Activated CD8-positive, alpha-beta memory T cell treated with anti-CD3 and anti-CD28 coated beads, Interleukin-2, amount 10 ng/mL, durations not matched to agents 7 days and 5 days (primary cell): ENCODE measurements at regions not wholly inside any gene's neighbourhood (a gene's known extent, or its start where the extent isn't known, plus 50 kb on each side); places are given as distances from the start of the nearest gene placed in this dataset.
"Not testable (repeated sequence)": the region's sequence is repeated elsewhere in the genome, so short reads cannot be mapped to it uniquely, and the experiment has no call there.

Source experiments
- ATAC-seq: fragments of 150-1000 bp; cut with Tn5 transposase; one replicate; pipeline ENCODE4 v1.10.0; 2021; ENCODE audit warnings: moderate library complexity
- CTCF ChIA-PET: fragments of 350-600 bp; sonication (Branson Sonifier 250); formaldehyde crosslinking; loops from one replicate; lab custom pipeline; 2021; ENCODE audit warnings: antibody characterized with exemption; lab: Charles Lee
- DNase-seq: peaks from one replicate; pipeline ENCODE4 v3.0.0-alpha.2; 2020
- H3K27ac Mint-ChIP-seq: one replicate; pipeline ENCODE4 v1.8.0; 2021; ENCODE audit warnings: mild to moderate bottlenecking, mixed read lengths
- H3K27me3 Mint-ChIP-seq: one replicate; pipeline ENCODE4 v1.8.0; 2021; ENCODE audit warnings: mixed read lengths
- H3K36me3 Mint-ChIP-seq: one replicate; pipeline ENCODE4 v1.8.0; 2021; ENCODE audit warnings: mild to moderate bottlenecking, mixed read lengths
- H3K4me1 Mint-ChIP-seq: one replicate; pipeline ENCODE4 v1.8.0; 2021; ENCODE audit warnings: mixed read lengths
- H3K4me3 Mint-ChIP-seq: one replicate; pipeline ENCODE4 v1.8.0; 2021; ENCODE audit warnings: mild to moderate bottlenecking, moderate library complexity, mixed read lengths
- H3K9me3 Mint-ChIP-seq: one replicate; pipeline ENCODE4 v1.8.0; 2022; ENCODE audit warnings: low read depth, mixed read lengths

DNA sequence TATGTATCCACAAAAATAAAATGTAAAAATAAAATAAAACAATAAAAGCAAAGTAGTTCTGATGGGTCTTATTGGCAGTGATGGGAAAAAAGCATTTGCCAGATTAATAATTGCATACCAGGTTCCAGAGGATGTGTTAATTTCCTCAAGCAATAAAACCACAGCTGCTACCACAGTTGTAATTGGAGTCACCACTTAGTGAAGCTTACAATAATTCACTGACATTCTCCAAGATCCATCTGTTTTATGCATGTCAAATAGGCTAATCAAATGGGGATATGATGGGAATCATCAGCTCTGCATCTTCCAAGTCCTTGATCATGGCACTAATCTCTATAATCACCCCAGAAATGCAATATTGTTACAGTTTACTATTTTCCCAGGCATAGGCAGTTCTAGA, 123.5 kb upstream of the EMCN start:
- Mint-ChIP-seq H3K4me3 (no peak overlapping the region), H3K9me3 (no peaks in the 10 kb centered on the region), H3K27ac (no peak overlapping the region), H3K36me3 (no peaks in the 10 kb centered on the region), H3K27me3 (peaks cover 10% of the 10 kb centered on the region), H3K4me1 (no peaks in the 10 kb centered on the region)
- no peak for ATAC-seq
- CTCF ChIA-PET = no interaction called here
- no peak for DNase-seq

DNA sequence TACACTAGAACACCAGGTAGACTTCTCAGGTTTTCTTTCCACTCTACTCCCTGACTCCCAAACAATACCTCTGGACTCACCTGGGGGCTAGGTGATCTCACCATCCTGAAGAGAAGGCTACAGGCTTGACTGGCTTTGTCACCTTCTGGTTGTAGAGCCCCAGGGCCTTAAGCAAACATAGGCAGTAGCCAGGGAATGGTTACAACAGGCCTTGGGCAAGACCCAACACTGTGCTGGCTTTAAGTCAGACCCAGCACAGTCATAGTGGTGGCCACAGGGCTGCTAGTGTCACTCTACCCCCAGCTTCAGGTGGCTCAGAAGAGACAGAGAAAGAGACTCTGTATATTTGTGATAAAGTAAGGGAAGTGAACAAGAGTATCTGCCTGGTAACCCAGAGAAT, 118.1 kb upstream of the EMCN start:
- Mint-ChIP-seq H3K36me3 (no peaks in the 10 kb centered on the region), H3K4me3 (no peak overlapping the region), H3K4me1 (no peaks in the 10 kb centered on the region), H3K27ac (no peak overlapping the region), H3K27me3 (peaks cover 7% of the 10 kb centered on the region), H3K9me3 (no peaks in the 10 kb centered on the region)
- no peak for ATAC-seq
- CTCF ChIA-PET = no interaction called here
- DNase-seq = no peak

DNA sequence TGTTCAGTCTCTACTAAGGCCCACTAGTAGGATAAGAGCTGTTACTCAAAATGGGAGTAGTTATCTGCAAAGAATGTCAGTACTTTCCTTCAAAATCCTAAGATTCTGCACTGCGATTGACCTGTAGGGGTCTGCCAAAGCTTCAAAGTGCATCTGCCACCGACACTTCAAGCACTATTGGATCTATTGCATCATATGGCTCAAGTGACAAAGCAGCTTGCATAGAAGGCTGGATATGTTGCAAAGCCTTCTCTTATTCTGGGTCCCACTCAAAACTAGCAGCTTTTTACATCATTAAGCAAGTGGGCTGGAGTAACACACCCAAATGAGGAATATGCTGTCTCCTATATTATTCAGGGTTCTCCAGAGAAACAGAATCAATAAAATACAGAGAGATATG, 115.4 kb upstream of the EMCN start:
- ATAC-seq (no peak), DNase-seq (no peak)
- Mint-ChIP-seq H3K36me3 (no peaks in the 10 kb centered on the region), H3K9me3 (no peaks in the 10 kb centered on the region), H3K27ac (no peak overlapping the region), H3K4me1 (no peaks in the 10 kb centered on the region), H3K27me3 (peaks cover 2% of the 10 kb centered on the region), H3K4me3 (no peak overlapping the region)
- CTCF ChIA-PET = no interaction called here

DNA sequence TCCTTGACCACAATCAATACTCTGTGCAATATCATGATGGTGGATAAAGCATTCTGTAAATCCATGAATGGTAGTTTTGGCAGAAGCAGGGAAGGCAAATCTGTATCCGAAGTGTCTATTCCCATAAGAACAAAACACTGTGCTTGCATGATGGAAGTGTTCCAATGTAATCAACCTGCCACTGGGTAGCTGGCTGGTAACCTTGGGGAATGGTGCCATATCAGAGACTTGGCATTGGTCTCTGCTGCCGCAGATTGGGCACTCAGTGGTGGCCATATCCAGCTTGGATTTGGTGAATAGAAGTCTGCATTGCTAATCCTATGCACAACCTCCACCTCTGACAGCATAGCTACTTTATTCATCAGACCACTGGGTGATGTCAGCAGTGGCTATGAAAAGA, 114.3 kb upstream of the EMCN start:
- no peaks in the 10 kb centered on the region for H3K4me1 Mint-ChIP-seq
- H3K36me3 Mint-ChIP-seq = no peaks in the 10 kb centered on the region
- CTCF ChIA-PET = no interaction called here
- H3K4me3 Mint-ChIP-seq = no peak overlapping the region
- no peaks in the 10 kb centered on the region for H3K9me3 Mint-ChIP-seq
- H3K27ac Mint-ChIP-seq = no peak overlapping the region
- peaks cover 2% of the 10 kb centered on the region for H3K27me3 Mint-ChIP-seq
- no peak for ATAC-seq
- DNase-seq = no peak

DNA sequence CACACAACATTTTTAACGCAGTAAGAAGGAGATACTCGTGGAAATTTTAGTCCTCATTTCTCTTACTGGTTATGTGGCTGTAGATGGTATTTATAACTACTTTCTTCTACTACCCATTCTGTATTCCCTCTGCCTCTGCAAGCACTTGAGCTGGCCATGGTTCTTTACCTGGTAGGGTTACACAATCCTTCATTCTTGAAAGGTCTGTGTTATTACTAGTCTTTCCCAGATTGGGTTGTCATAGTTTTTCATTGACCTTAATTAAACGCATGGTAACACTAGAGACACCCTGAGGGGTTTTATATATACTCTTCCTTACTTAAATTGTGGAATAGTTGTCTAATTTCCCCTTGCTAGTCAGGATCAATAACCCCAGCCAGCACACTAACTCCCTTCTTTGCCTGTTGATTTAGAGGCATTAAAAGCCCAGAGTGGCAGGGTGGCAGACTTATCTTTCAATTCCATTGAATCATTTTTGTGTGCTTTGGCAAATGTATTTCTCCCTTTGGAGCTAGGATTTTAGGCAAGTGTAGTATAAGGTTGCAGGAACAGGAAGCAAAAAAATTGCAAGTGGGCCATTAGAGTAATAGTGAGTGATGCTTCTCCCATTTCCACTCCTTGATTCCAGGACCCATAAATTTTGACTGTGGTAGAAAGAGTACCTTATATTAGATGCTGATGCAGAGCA, 113.6 kb upstream of the EMCN start:
- DNase-seq (no peak), ATAC-seq (no peak)
- peaks cover 2% of the 10 kb centered on the region for H3K27me3 Mint-ChIP-seq
- no peak overlapping the region for H3K27ac Mint-ChIP-seq
- no peaks in the 10 kb centered on the region for H3K36me3 Mint-ChIP-seq
- H3K9me3 Mint-ChIP-seq = no peaks in the 10 kb centered on the region
- CTCF ChIA-PET = no interaction called here
- H3K4me3 Mint-ChIP-seq = no peak overlapping the region
- H3K4me1 Mint-ChIP-seq = no peaks in the 10 kb centered on the region

DNA sequence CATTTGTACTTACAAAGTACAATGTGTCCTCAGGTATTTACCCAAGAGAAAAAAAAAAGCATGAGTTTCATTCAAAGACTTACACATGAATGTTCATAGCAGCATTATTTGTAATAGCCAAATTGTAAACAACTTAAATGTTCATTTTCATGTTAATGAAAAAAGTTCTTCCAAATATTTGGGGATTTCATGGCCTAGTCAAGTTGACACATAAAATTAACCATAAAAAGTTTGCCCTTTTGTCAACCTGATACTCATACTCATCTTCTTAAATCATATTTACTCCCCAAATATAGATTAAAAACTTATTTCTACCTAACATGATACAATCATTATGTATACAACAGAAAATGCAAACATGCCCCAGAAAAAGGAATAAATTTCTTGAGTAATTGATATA, 112.5 kb upstream of the EMCN start:
- H3K9me3 Mint-ChIP-seq = no peaks in the 10 kb centered on the region
- CTCF ChIA-PET = no interaction called here
- ATAC-seq (no peak), DNase-seq (no peak)
- no peak overlapping the region for H3K4me3 Mint-ChIP-seq
- H3K27ac Mint-ChIP-seq = no peak overlapping the region
- peaks cover 2% of the 10 kb centered on the region for H3K27me3 Mint-ChIP-seq
- H3K4me1 Mint-ChIP-seq = no peaks in the 10 kb centered on the region
- no peaks in the 10 kb centered on the region for H3K36me3 Mint-ChIP-seq

DNA sequence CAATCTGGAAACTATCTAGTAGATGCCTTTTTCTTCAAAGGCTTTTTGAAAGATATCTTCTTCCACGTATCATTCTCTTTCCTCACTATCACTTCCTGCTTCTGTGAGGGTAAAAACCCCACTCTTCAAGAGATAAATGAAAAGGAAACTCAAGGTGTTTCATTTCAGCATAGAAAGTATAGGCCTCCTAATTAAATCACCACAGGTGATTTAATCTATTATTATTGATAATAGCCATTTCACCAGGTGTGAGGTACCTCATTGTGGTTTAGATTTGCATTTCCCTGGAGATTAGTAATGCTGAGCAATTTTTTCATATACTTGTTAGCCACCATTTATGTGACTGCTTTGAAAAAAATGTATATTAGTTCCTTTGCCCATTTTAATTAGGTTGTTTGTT, 92.0 kb upstream of the EMCN start:
- no peak overlapping the region for H3K27ac Mint-ChIP-seq
- H3K9me3 Mint-ChIP-seq = no peaks in the 10 kb centered on the region
- no peaks in the 10 kb centered on the region for H3K27me3 Mint-ChIP-seq
- DNase-seq (no peak), ATAC-seq (no peak)
- CTCF ChIA-PET = no interaction called here
- no peaks in the 10 kb centered on the region for H3K4me1 Mint-ChIP-seq
- no peak overlapping the region for H3K4me3 Mint-ChIP-seq
- no peaks in the 10 kb centered on the region for H3K36me3 Mint-ChIP-seq

DNA sequence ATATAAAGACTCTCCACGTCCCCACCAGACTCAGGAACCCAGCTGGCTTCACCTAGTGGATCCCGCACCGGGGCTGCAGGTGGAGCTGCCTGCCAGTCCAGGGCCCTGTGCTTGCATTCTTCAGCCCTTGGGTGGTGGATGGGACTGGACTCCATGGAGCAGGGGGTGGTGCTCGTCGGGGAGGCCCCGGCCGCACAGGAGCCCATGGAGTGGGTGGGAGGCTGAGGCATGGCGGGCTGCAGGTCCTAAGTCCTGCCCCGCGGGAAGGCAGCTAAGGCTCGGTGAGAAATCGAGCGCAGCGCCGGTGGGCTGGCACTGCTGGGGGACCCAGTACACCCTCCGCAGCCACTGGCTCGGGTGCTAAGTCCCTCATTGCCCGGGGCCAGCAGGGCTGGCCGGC, 90.8 kb upstream of the EMCN start:
- H3K4me3 Mint-ChIP-seq, ATAC-seq, H3K27ac Mint-ChIP-seq, H3K36me3 Mint-ChIP-seq, H3K27me3 Mint-ChIP-seq, H3K4me1 Mint-ChIP-seq, DNase-seq, CTCF ChIA-PET, H3K9me3 Mint-ChIP-seq: not testable (repeated sequence)

DNA sequence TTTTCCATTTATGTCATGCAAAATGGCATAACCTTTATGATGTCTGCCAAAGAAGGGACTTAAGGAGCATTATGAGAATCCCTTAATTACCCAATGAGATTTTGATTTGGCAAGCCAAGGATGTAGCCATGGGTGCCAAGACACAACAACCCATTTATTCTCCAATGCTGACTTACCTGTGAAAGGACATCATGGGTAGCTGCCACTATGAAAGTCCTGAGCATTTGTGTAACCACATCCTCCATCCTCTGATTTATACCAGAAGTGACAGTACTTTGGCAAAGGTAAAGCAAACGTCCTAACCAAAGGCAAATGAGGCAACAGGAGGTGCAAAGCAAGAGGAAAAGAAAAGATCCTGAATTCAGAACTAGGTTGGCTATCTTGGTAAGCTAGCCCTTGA, 87.3 kb upstream of the EMCN start:
- no peak overlapping the region for H3K27ac Mint-ChIP-seq
- no peaks in the 10 kb centered on the region for H3K9me3 Mint-ChIP-seq
- ATAC-seq = no peak
- H3K27me3 Mint-ChIP-seq = no peaks in the 10 kb centered on the region
- H3K36me3 Mint-ChIP-seq = no peaks in the 10 kb centered on the region
- CTCF ChIA-PET = no interaction called here
- no peak overlapping the region for H3K4me3 Mint-ChIP-seq
- no peaks in the 10 kb centered on the region for H3K4me1 Mint-ChIP-seq
- DNase-seq = no peak

DNA sequence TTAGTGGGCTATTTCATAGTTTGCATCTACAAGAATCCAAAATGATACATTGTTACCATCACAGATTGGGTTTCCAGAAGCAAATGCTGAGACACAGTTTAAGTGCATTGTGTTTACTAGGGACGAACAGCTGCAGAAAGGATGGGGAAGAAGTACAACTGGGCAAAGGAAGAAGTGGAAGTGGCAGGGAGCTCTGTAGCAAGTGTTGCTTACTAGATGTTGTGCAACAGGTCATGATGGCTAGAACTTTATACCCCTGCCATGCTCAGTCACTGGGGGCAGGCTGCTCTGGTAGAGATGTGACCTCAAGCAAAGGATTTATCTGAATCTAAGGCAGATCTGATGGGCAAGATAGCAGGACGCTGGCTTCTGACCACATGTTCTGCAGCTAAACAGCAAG, 76.1 kb upstream of the EMCN start:
- DNase-seq = no peak
- Mint-ChIP-seq H3K36me3 (no peaks in the 10 kb centered on the region), H3K27me3 (peaks cover 8% of the 10 kb centered on the region), H3K4me3 (no peak overlapping the region), H3K9me3 (no peaks in the 10 kb centered on the region), H3K27ac (no peak overlapping the region), H3K4me1 (no peaks in the 10 kb centered on the region)
- CTCF ChIA-PET = no interaction called here
- no peak for ATAC-seq

DNA sequence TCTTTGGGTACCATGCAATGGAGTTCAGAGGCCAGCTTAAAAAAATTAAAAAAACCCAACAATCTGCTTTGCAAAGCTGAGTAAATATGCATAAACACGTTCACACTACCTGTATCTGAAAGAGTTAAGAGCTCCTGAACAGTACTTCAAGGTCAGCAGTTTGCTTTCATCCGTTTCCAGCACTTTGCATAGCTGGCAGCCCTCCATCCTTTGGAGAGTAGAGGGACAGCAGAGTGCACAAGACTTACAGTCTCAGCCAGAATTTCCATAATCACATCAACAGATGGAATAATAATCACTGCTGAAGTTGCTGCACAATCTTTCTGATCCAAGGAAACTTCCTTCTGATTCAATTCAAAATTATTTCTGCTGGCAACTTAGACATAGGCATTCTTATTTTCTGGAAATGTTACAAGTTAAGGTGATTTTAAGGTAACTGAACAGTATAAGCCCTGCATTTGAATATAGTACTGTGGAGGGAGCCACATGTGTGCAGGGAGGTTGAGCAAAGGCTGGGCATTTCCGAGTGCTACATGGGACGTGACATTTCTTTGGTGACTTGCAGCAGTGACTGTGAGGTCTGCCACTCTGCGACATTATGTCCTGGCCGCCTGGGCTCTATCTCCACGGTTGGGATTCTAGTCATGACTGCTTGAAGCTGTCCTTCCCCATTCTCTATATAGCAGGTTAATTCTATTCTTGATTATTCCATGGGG, 73.5 kb upstream of the EMCN start:
- H3K27ac Mint-ChIP-seq = no peak overlapping the region
- no peaks in the 10 kb centered on the region for H3K4me1 Mint-ChIP-seq
- H3K36me3 Mint-ChIP-seq = no peaks in the 10 kb centered on the region
- H3K27me3 Mint-ChIP-seq = peaks cover 12% of the 10 kb centered on the region
- CTCF ChIA-PET = no interaction called here
- DNase-seq (no peak), ATAC-seq (no peak)
- H3K9me3 Mint-ChIP-seq = no peaks in the 10 kb centered on the region
- no peak overlapping the region for H3K4me3 Mint-ChIP-seq

DNA sequence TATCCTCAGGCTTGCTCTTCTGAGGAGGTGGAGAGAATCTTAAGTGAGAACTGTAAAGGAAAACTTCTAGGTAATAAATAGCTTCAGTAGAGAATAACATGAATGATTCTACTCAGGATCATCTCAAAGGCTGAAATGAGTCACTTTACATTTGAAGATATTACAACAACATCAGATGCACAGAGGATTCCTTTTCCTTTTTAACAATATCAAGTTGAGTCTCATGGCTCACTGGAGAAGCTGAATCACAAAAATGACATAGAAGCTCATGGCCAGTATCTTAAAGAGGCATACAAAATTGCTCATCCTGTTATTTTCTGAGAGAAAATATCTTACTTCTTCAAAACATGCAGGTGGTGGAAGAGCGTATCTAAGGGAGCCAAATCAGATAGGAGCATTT, 72.5 kb upstream of the EMCN start:
- Mint-ChIP-seq H3K36me3 (no peaks in the 10 kb centered on the region), H3K4me1 (no peaks in the 10 kb centered on the region), H3K4me3 (no peak overlapping the region), H3K27me3 (peaks cover 16% of the 10 kb centered on the region), H3K27ac (no peak overlapping the region), H3K9me3 (no peaks in the 10 kb centered on the region)
- CTCF ChIA-PET = no interaction called here
- ATAC-seq (no peak), DNase-seq (no peak)

DNA sequence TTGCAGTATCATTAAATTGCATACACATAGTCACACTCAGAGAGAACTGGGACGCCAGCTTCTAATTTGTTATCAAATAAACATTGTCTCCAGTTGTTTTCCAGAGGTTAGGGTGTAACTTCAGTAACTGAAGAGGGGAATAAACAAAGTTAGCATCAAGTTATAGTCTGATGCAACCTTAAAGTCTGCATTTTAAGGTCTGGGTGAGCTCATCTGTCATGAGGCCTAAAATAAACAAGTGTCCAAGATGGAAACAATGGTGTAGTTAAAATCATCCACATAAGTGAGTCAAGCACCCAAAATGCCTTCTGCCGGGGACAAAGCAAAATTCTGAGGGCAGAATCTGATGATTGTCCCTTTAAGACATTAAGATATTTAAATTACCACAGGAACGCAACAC, 70.3 kb upstream of the EMCN start:
- Mint-ChIP-seq H3K4me1 (no peaks in the 10 kb centered on the region), H3K27ac (no peak overlapping the region), H3K36me3 (no peaks in the 10 kb centered on the region), H3K27me3 (peaks cover 19% of the 10 kb centered on the region), H3K4me3 (no peak overlapping the region), H3K9me3 (no peaks in the 10 kb centered on the region)
- no peak for ATAC-seq
- CTCF ChIA-PET = no interaction called here
- DNase-seq = no peak

DNA sequence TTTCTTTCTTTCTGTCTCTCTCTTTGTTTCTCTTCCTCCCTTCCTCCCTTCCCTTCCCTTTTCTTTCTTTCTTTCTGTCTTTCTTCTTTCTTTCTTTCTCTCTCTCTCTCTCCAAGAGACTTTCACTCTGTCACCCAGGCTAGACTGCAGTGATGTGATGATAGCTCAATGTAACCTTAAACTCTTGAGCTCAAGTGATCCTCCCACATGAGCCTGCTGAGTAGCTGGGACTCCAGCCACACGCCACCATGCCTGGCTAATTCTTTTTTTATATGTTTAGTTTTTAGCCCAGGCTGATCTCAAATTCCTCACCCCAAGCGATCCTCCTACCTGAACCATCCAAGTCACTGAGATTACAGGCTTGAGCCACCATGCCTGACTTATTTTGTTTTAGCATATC, 64.3 kb upstream of the EMCN start:
- CTCF ChIA-PET = no interaction called here
- no peaks in the 10 kb centered on the region for H3K9me3 Mint-ChIP-seq
- peaks cover 13% of the 10 kb centered on the region for H3K27me3 Mint-ChIP-seq
- ATAC-seq (no peak), DNase-seq (no peak)
- no peak overlapping the region for H3K27ac Mint-ChIP-seq
- H3K4me1 Mint-ChIP-seq = no peaks in the 10 kb centered on the region
- H3K4me3 Mint-ChIP-seq = no peak overlapping the region
- no peaks in the 10 kb centered on the region for H3K36me3 Mint-ChIP-seq
